ENCODE measurements at regions not wholly inside any gene's neighbourhood (a gene's known extent, or its start where the extent isn't known, plus 50 kb on each side); places are given as distances from the start of the nearest gene placed in this dataset.
"Not testable (repeated sequence)": the region's sequence is repeated elsewhere in the genome, so short reads cannot be mapped to it uniquely, and the experiment has no call there.

DNA sequence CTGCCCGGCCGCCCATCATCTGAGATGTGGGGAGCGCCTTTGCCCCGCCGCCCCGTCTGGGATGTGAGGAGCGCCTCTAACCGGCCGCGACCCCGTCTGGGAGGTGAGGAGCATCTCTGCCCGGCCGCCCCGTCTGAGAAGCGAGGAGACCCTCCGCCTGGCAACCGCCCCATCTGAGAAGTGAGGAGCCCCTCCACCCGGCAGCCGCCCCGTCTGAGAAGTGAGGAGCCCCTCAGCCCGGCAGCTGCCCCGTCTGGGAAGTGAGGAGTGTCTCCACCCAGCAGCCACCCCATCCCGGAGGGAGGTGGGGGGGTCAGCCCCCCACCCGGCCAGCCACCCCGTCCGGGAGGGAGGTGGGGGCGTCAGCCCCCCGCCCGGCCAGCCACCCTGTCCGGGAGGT lies 170.7 kb downstream of the TENT5D start:
- not testable (repeated sequence) for TF ChIP-seq CTCF, POLR2A (IDR thresholded peaks at IDR 0.05)
